Motor neuron (in vitro differentiated cells): ENCODE measurements at regions not wholly inside any gene's neighbourhood (a gene's known extent, or its start where the extent isn't known, plus 50 kb on each side); places are given as distances from the start of the nearest gene placed in this dataset.

ENCODE experiments used
- ATAC-seq, 8 experiments: fragments of 200-7000 bp; cut with Tn5 transposase; replicated peaks in 6 of 8; 2 replicates each; pipeline ENCODE4 v1.8.0; 2021; ENCODE audit warnings: mild to moderate bottlenecking in 8 of 8, moderate library complexity in 8 of 8
- H3K27ac ChIP-seq, 2 donors: fragments of 250-450 bp; sonication (Bioruptor Pico); 2 replicates each; pipeline ENCODE4 v1.9.0; 2021; ENCODE audit warnings: antibody characterized with exemption in 2 of 2, mild to moderate bottlenecking in 2 of 2, moderate library complexity in 1 of 2
- H3K4me1 ChIP-seq, 2 donors: fragments of 250-450 bp; sonication (Bioruptor Pico); replicated peaks in 1 of 2; 2 replicates each; pipeline ENCODE4 v1.6.1; 2021; ENCODE audit warnings: antibody characterized with exemption in 2 of 2, mild to moderate bottlenecking in 2 of 2, moderate library complexity in 1 of 2
- H3K4me3 ChIP-seq, 5 donors: fragments of 250-450 bp; sonication (Bioruptor Pico); 2 replicates each; pipeline ENCODE4 v1.9.0; 2021; ENCODE audit warnings: antibody characterized with exemption in 5 of 5, mild to moderate bottlenecking in 5 of 5, moderate library complexity in 4 of 5
- WGBS, 10 experiments: fragments of 450-650 bp; shearing (Covaris generic); methylation state at CpG; one replicate each; pipeline ENCODE4 v1.0.0; 2022; 5-methylcytosine and 5-hydroxymethylcytosine counted together
- in situ Hi-C, 9 experiments: fragments of 400-800 bp; cut with MboI; loops; one replicate each; pipeline ENCODE4 v1.15.0; 2021; ENCODE audit warnings: low sequenced_read_pairs in 9 of 9, low pct_unique_long_range_greater_than_20kb in 2 of 9; ENCODE audit not compliant: unreplicated experiment in 9 of 9

GRCh38 chr7:45401851-45402250, 172.3 kb upstream of the ADCY1 start:
- in situ Hi-C loops, result no loop called here
- no peak for ATAC-seq

DNA sequence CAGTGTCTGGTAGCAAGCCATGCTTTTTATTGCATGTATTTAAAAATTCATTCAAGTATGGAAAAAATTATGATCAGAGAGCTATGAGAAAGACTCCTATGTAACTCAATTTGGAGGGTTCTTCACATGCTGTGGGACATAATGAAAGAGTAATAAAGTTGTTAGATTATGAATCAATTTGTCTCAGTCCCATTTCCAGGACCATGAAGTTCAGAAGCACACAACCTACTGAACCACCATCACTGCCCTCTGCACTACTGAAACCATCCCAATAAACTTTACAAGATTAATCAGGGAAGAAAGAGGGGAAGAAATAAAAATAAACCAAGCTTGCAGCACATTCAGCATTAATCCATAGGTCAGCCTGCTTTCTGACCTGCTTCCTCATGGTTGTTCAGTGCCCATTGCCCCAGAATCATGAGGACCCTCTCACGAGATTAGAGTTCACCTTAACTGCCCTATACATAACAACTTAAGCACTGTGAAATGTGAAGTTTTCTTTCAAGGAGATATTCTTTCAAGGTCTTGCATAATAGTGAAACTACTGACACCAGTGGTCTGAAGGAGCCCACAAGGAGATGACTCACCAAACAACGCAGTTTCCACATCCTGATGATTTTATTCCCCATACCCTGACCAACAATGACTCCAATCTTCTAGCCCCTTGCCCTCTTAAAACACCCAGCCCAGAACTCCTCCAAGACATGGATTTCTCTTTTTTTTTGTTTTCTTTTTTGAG, 171.5 kb upstream of the ADCY1 start:
- peak in 2 of 8 experiments; percentile 33 to 46 for ATAC-seq
- Histone ChIP-seq H3K27ac (no peak overlapping the region), H3K4me1 (no peaks in the 10 kb centered on the region), H3K4me3 (no peak overlapping the region)
- 0 to 83% (median 66%) methylated on average over 1 to 2 of the region's 2 CpGs; no CpG with 5 or more reads in 3 of the 10 experiments for WGBS, 10 experiments
- in situ Hi-C loops, result no loop called here

More at GRCh38 chr7:45401851-45402250, 172.3 kb upstream of the ADCY1 start:
- no peaks in the 10 kb centered on the region for H3K4me1 ChIP-seq
- no peak overlapping the region for H3K27ac ChIP-seq
- WGBS, 10 experiments, result 40 to 100% (median 73%) methylated on average over 1 of the region's 1 CpG; no CpG with 5 or more reads in 4 of the 10 experiments
- H3K4me3 ChIP-seq, result no peak overlapping the region

GRCh38 chr7:45404622-45405021, 169.5 kb upstream of the ADCY1 start:
- Histone ChIP-seq H3K4me3 (no peak overlapping the region), H3K4me1 (no peaks in the 10 kb centered on the region), H3K27ac (no peak overlapping the region)
- 6 to 79% (median 44%) methylated on average over 1 to 2 of the region's 2 CpGs; no CpG with 5 or more reads in 1 of the 10 experiments for WGBS, 10 experiments
- in situ Hi-C loops, result no loop called here
- ATAC-seq, result no peak

- no peak overlapping the region for H3K27ac ChIP-seq
- ATAC-seq, result peak in 1 of 8 experiments; percentile 50
- 26 to 100% (median 70%) methylated on average over 1 to 12 of the region's 27 CpGs; no CpG with 5 or more reads in 1 of the 10 experiments for WGBS, 10 experiments
Measured at GRCh38 chr7:45407730-45408408, 166.3 kb upstream of the ADCY1 start.

GRCh38 chr7:45408409-45408737, 165.8 kb upstream of the ADCY1 start:
- no peaks in the 10 kb centered on the region for H3K4me1 ChIP-seq
- ATAC-seq, result no peak
- in situ Hi-C loops, result no loop called here
- H3K27ac ChIP-seq, result no peak overlapping the region
- 63 to 100% (median 78%) methylated on average over 1 to 4 of the region's 5 CpGs; no CpG with 5 or more reads in 6 of the 10 experiments for WGBS, 10 experiments
- no peak overlapping the region for H3K4me3 ChIP-seq

More at GRCh38 chr7:45407730-45408408, 166.3 kb upstream of the ADCY1 start:
- Histone ChIP-seq H3K4me3 (no peak overlapping the region), H3K4me1 (no peaks in the 10 kb centered on the region)
- in situ Hi-C loops, result no loop called here

- no peak overlapping the region for H3K27ac ChIP-seq
Measured at GRCh38 chr7:45410893-45411292, 163.3 kb upstream of the ADCY1 start.

DNA sequence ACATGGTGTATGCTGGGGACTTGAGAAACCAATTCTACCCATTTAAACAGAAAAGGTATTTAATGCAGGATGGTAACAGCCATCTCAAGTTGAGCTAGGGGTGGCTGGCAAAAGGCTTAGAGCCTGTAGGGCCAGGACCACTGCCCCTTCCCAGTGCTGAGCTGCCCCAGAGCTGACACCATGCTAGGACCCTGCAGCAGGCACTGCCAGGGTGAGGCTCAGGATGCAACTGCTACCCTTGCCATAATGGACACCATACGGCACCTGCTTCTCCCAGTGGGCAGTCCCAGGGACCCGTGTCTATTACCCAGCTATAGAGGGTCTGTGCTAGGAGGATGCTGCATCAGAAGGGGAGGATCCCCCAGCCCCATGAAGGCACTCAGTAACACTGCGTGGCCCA, 160.7 kb upstream of the ADCY1 start:
- in situ Hi-C loops, result no loop called here
- Histone ChIP-seq H3K4me3 (no peak overlapping the region), H3K27ac (no peak overlapping the region), H3K4me1 (no peaks in the 10 kb centered on the region)
- 20 to 100% (median 70%) methylated on average over 1 to 3 of the region's 3 CpGs; no CpG with 5 or more reads in 6 of the 10 experiments for WGBS, 10 experiments
- no peak for ATAC-seq

More at GRCh38 chr7:45410893-45411292, 163.3 kb upstream of the ADCY1 start:
- H3K4me3 ChIP-seq, result no peak overlapping the region
- H3K4me1 ChIP-seq, result no peaks in the 10 kb centered on the region
- in situ Hi-C loops, result no loop called here
- 17 to 67% (median 52%) methylated on average over 1 to 2 of the region's 2 CpGs; no CpG with 5 or more reads in 6 of the 10 experiments for WGBS, 10 experiments
- ATAC-seq, result no peak

GRCh38 chr7:45414226-45414625, 159.9 kb upstream of the ADCY1 start:
- no peak for ATAC-seq
- 0 to 80% (median 48%) methylated on average over 1 to 4 of the region's 4 CpGs; no CpG with 5 or more reads in 4 of the 10 experiments for WGBS, 10 experiments
- Histone ChIP-seq H3K4me1 (no peaks in the 10 kb centered on the region), H3K27ac (no peak overlapping the region), H3K4me3 (no peak overlapping the region)
- in situ Hi-C loops, result no loop called here

GRCh38 chr7:45415265-45415664, 158.9 kb upstream of the ADCY1 start:
- no peak for ATAC-seq
- 55 to 100% (median 85%) methylated on average over 1 to 2 of the region's 2 CpGs; no CpG with 5 or more reads in 1 of the 10 experiments for WGBS, 10 experiments

DNA sequence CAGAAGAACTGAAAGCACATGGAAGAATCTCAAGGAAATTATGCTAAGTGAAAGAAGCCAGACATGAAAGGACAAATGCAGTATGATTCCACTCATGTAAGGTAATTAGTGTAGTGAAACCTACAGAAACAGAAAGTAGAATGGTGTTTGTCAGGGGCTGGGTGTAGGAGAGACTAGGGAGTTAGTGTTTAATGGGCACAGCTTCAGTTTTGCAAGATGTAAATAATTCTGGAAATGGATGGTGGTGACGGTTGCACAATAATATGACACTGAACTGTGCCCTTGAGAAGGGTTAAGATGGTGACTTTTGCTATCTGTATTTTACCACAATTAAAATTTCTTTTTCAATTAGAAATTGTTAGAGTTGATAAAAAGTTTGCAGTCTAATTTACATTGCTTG, 157.3 kb upstream of the ADCY1 start:
- no peak for ATAC-seq
- in situ Hi-C loops, result no loop called here

More at GRCh38 chr7:45415265-45415664, 158.9 kb upstream of the ADCY1 start:
- Histone ChIP-seq H3K4me1 (no peaks in the 10 kb centered on the region), H3K4me3 (no peak overlapping the region), H3K27ac (no peak overlapping the region)
- in situ Hi-C loops, result no loop called here

DNA sequence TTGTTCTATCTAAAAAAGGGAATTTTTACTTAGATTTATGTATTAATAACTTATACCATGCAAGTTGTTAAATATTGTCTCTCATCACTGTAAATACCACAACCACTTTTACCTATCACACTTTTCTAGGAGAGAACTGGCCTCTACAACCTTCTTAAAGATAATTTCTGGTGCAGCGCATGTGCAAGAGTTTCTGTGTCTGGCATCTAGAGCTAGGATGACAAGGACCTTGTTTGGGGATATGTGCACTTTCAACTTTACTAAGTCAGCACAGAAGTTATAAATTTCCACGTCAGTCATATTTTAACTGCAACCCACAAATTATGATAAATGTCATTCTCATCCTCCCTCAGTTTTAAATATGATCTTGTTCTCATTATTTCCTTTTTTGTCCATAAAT, 156.9 kb upstream of the ADCY1 start:
- Histone ChIP-seq H3K27ac (no peak overlapping the region), H3K4me3 (no peak overlapping the region), H3K4me1 (no peaks in the 10 kb centered on the region)
- WGBS, 10 experiments, result 40 to 91% (median 66%) methylated on average over 1 to 2 of the region's 2 CpGs
- in situ Hi-C loops, result no loop called here
- ATAC-seq, result no peak

More for the DNA sequence above, 157.3 kb upstream of the ADCY1 start:
- Histone ChIP-seq H3K4me3 (no peak overlapping the region), H3K4me1 (no peaks in the 10 kb centered on the region), H3K27ac (no peak overlapping the region)
- 60 to 83% (median 67%) methylated on average over 1 of the region's 1 CpG; no CpG with 5 or more reads in 7 of the 10 experiments for WGBS, 10 experiments

DNA sequence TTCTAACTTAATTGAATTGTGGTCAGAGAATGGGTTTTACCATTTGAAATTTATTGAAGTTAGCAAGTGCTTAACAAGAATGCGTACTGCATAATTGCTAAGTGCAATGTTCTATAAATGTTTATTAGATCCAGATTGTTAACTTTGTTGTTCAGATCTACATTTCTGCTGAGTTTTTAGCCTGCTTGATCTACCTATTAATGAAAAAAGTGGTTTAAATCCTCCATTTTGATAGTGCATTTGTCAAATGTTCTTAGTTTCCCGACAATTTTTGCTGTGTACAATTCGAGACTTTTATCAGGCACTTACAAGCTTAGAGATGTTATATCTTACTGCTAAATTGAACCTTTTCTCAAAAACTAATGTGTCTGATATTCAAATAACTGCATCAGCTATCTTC, 156.4 kb upstream of the ADCY1 start:
- ATAC-seq, result no peak
- no peak overlapping the region for H3K27ac ChIP-seq
- WGBS, 10 experiments, result 36 to 100% (median 82%) methylated on average over 1 to 3 of the region's 3 CpGs
- no peak overlapping the region for H3K4me3 ChIP-seq
- no peaks in the 10 kb centered on the region for H3K4me1 ChIP-seq
- in situ Hi-C loops, result no loop called here

DNA sequence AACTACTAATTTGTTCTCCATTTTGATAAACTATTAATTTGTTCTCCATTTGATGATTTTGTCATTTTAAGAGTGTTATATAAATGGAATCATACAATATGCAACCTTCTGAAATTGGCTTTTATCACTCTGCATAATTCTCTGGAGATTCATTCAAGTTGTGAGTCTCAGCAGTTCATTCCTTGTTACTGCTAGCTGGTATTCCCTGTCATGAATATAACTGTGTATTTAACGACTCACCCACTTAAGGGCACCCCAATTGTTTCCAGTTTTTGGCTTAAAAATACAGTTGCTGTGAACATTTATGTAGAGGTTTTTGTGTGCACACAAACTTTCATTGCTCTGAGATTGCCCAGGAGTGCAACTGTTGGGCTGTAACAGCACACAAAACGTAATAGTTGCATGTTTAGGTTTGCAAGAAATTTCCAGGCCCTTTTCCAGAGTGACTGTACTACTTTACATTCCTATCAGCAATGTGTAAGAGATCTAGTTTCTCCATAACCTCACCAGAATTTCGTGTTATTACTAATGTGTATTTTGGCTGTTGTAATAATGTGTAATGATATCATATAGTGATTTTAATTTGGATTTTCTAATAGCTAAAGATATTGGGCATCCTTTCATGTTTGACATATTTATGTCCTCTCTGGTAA, 153.2 kb upstream of the ADCY1 start:
- no peak overlapping the region for H3K4me3 ChIP-seq
- no peak overlapping the region for H3K27ac ChIP-seq
- 0 to 61% (median 25%) methylated on average over 1 to 3 of the region's 3 CpGs for WGBS, 10 experiments
- H3K4me1 ChIP-seq, result no peaks in the 10 kb centered on the region
- ATAC-seq, result peak in 3 of 8 experiments; percentile 23 to 61 (median 39)
- in situ Hi-C loops, result no loop called here
